HEK293 (cell line): ENCODE measurements at regions not wholly inside any gene's neighbourhood (a gene's known extent, or its start where the extent isn't known, plus 50 kb on each side); places are given as distances from the start of the nearest gene placed in this dataset.

Experiments
- CTCF ChIA-PET: fragments of 350-600 bp; formaldehyde crosslinking; extraction: SDS; loops from one replicate; lab custom pipeline; 2021; ENCODE audit warnings: antibody characterized with exemption; lab: Yijun Ruan, JAX
- POLR2A ChIA-PET: fragments of 300-600 bp; formaldehyde crosslinking; extraction: SDS; loops from one replicate; lab custom pipeline; 2020; ENCODE audit warnings: antibody characterized with exemption, inconsistent platforms; lab: Yijun Ruan, JAX
- H3K27ac ChIP-seq: fragments of 200-500 bp; sonication (Bioruptor generic); 2 replicates; pipeline ENCODE4 v1.5.1; 2014; ENCODE audit warnings: low read depth, low read length, control low read depth, inconsistent platforms; ENCODE audit errors: extremely low read depth
- H3K36me3 ChIP-seq, 2 experiments: fragments of 200-500 bp in 1 of 2; sonication (Bioruptor generic) in 1 of 2; 1 replicate in 1 of 2; 2 replicates in 1 of 2; pipeline ENCODE4 v1.5.1; 2014 to 2017; ENCODE audit warnings: inconsistent platforms in 2 of 2, low read length in 2 of 2; ENCODE audit not compliant: control insufficient read depth in 2 of 2, insufficient read depth in 1 of 2
- H3K4me1 ChIP-seq: fragments of 200-500 bp; sonication (Bioruptor generic); 2 replicates; pipeline ENCODE4 v1.5.1; 2014; ENCODE audit warnings: mild to moderate bottlenecking, low read length, inconsistent platforms; ENCODE audit not compliant: control insufficient read depth, insufficient read depth
- H3K4me3 ChIP-seq: 2 replicates; pipeline ENCODE4 v1.5.1; 2011; ENCODE audit warnings: low read depth, mild to moderate bottlenecking, control low read depth, low read length, moderate library complexity
- H3K9me3 ChIP-seq: fragments of 200-500 bp; sonication (Bioruptor generic); 2 replicates; pipeline ENCODE4 v1.5.1; 2014; ENCODE audit warnings: low read depth, low read length, inconsistent platforms; ENCODE audit not compliant: control insufficient read depth, insufficient read depth
- GLI4 ChIP-seq: fragments of 450-650 bp; formaldehyde crosslinking; IDR thresholded peaks from 2 replicates; pipeline ENCODE4 v1.5.1; 2016; ENCODE audit warnings: missing biosample characterization, missing genetic modification characterization
- HOXA7 ChIP-seq: sonication (generic); formaldehyde crosslinking; IDR thresholded peaks from 2 replicates; pipeline ENCODE4 v1.8.1; 2022; ENCODE audit warnings: missing genetic modification reagents, borderline replicate concordance
- PRDM6 ChIP-seq: fragments of 450-650 bp; formaldehyde crosslinking; IDR thresholded peaks from 2 replicates; pipeline ENCODE4 v1.5.1; 2017; ENCODE audit warnings: missing biosample characterization, missing genetic modification characterization
- REST ChIP-seq: fragments of 450-650 bp; formaldehyde crosslinking; IDR thresholded peaks from 2 replicates; pipeline ENCODE4 v1.5.1; 2016; ENCODE audit warnings: missing biosample characterization, missing genetic modification characterization
- ZBTB48 ChIP-seq: fragments of 450-650 bp; formaldehyde crosslinking; IDR thresholded peaks from 2 replicates; pipeline ENCODE4 v1.5.1; 2016; ENCODE audit warnings: missing biosample characterization, missing genetic modification characterization
- ZNF169 ChIP-seq: fragments of 450-650 bp; formaldehyde crosslinking; IDR thresholded peaks from 2 replicates; pipeline ENCODE4 v1.5.1; 2016; ENCODE audit warnings: missing biosample characterization, missing genetic modification characterization
- ZNF2 ChIP-seq: fragments of 450-650 bp; formaldehyde crosslinking; IDR thresholded peaks from 2 replicates; pipeline ENCODE4 v1.5.1; 2016; ENCODE audit warnings: missing biosample characterization, missing genetic modification characterization
- ZNF223 ChIP-seq: fragments of 450-650 bp; formaldehyde crosslinking; IDR thresholded peaks from 2 replicates; pipeline ENCODE4 v1.5.1; 2016; ENCODE audit warnings: missing biosample characterization, missing genetic modification characterization
- ZNF292 ChIP-seq: fragments of 450-650 bp; formaldehyde crosslinking; IDR thresholded peaks from 2 replicates; pipeline ENCODE4 v1.5.1; 2016; ENCODE audit warnings: low read depth, missing biosample characterization, missing genetic modification characterization, borderline replicate concordance
- ZNF354C ChIP-seq: fragments of 450-650 bp; formaldehyde crosslinking; IDR thresholded peaks from 2 replicates; pipeline ENCODE4 v1.5.1; 2016; ENCODE audit warnings: missing biosample characterization, missing genetic modification characterization, low read depth, borderline replicate concordance
- ZNF362 ChIP-seq: fragments of 450-650 bp; formaldehyde crosslinking; IDR thresholded peaks from 2 replicates; pipeline ENCODE4 v1.5.1; 2016; ENCODE audit warnings: missing biosample characterization, missing genetic modification characterization
- ZNF426 ChIP-seq: fragments of 450-650 bp; formaldehyde crosslinking; IDR thresholded peaks from 2 replicates; pipeline ENCODE4 v1.5.1; 2017; ENCODE audit warnings: missing biosample characterization, missing genetic modification characterization, mild to moderate bottlenecking, inconsistent platforms, moderate library complexity
- ZNF433 ChIP-seq: fragments of 450-650 bp; formaldehyde crosslinking; IDR thresholded peaks from 2 replicates; pipeline ENCODE4 v1.5.1; 2016; ENCODE audit warnings: missing biosample characterization, missing genetic modification characterization, low read depth
- ZNF488 ChIP-seq: fragments of 450-650 bp; formaldehyde crosslinking; IDR thresholded peaks from 2 replicates; pipeline ENCODE4 v1.5.1; 2016; ENCODE audit warnings: missing biosample characterization, missing genetic modification characterization
- ZNF501 ChIP-seq: fragments of 450-650 bp; formaldehyde crosslinking; IDR thresholded peaks from 2 replicates; pipeline ENCODE4 v1.5.1; 2016; ENCODE audit warnings: missing biosample characterization, missing genetic modification characterization
- ZNF521 ChIP-seq: fragments of 450-650 bp; formaldehyde crosslinking; IDR thresholded peaks from 2 replicates; pipeline ENCODE4 v1.5.1; 2017; ENCODE audit warnings: missing biosample characterization, mild to moderate bottlenecking, missing genetic modification characterization
- ZNF529 ChIP-seq: fragments of 450-650 bp; formaldehyde crosslinking; IDR thresholded peaks from 2 replicates; pipeline ENCODE4 v1.5.1; 2017; ENCODE audit warnings: missing genetic modification characterization, missing biosample characterization; ENCODE audit not compliant: insufficient replicate concordance
- ZNF548 ChIP-seq: fragments of 450-650 bp; formaldehyde crosslinking; IDR thresholded peaks from 2 replicates; pipeline ENCODE4 v1.5.1; 2016; ENCODE audit warnings: missing biosample characterization, missing genetic modification characterization
- ZNF580 ChIP-seq: fragments of 450-650 bp; formaldehyde crosslinking; IDR thresholded peaks from 2 replicates; pipeline ENCODE4 v1.5.1; 2016; ENCODE audit warnings: missing biosample characterization, missing genetic modification characterization
- ZNF610 ChIP-seq: fragments of 450-650 bp; formaldehyde crosslinking; IDR thresholded peaks from 2 replicates; pipeline ENCODE4 v1.5.1; 2016; ENCODE audit warnings: missing biosample characterization, missing genetic modification characterization, borderline replicate concordance
- ZNF654 ChIP-seq: fragments of 450-650 bp; formaldehyde crosslinking; IDR thresholded peaks from 2 replicates; pipeline ENCODE4 v1.5.1; 2016; ENCODE audit warnings: low read depth, missing biosample characterization, missing genetic modification characterization
- ZNF692 ChIP-seq: fragments of 450-650 bp; formaldehyde crosslinking; IDR thresholded peaks from 2 replicates; pipeline ENCODE4 v1.5.1; 2016; ENCODE audit warnings: missing biosample characterization, missing genetic modification characterization
- ZNF837 ChIP-seq: fragments of 450-650 bp; formaldehyde crosslinking; IDR thresholded peaks from 2 replicates; pipeline ENCODE4 v1.5.1; 2016; ENCODE audit warnings: missing biosample characterization, missing genetic modification characterization

GRCh38 chr14:45680531-45680930, 427.5 kb upstream of the MIS18BP1 start:
- H3K4me1 ChIP-seq: no peaks in the 10 kb centered on the region
- ChIA-PET POLR2A (no interaction called here), CTCF (no interaction called here)
- no peak overlapping the region for H3K4me3 ChIP-seq
- TF ChIP-seq ZNF362 (tag by site-specific recombination) (no peak), PRDM6 (tag by site-specific recombination) (no peak), ZNF692 (tag by site-specific recombination) (no peak), ZNF426 (tag by site-specific recombination) (no peak), ZNF2 (tag by site-specific recombination) (no peak), ZNF521 (tag by site-specific recombination) (no peak), ZNF501 (tag by site-specific recombination) (no peak), ZNF169 (tag by site-specific recombination) (no peak), HOXA7 (CRISPR knock-in tag) (no peak), ZNF223 (tag by site-specific recombination) (no peak), ZNF654 (tag by site-specific recombination) (no peak)
- no peaks in the 10 kb centered on the region for H3K9me3 ChIP-seq
- no peaks in the 10 kb centered on the region for H3K36me3 ChIP-seq
- H3K27ac ChIP-seq: no peak overlapping the region

GRCh38 chr14:45679853-45680252, 426.9 kb upstream of the MIS18BP1 start:
- Histone ChIP-seq H3K27ac (no peak overlapping the region), H3K4me3 (no peak overlapping the region), H3K36me3 (no peaks in the 10 kb centered on the region), H3K9me3 (no peaks in the 10 kb centered on the region)
- ChIA-PET POLR2A (no interaction called here), CTCF (no interaction called here)
- TF ChIP-seq GLI4 (tag by site-specific recombination) (no peak), REST (tag by site-specific recombination) (no peak), ZNF292 (no peak)
- TF ChIP-seq, all 188 proteins: peak for 0
- H3K4me1 ChIP-seq: no peaks in the 10 kb centered on the region

- ChIA-PET POLR2A (no interaction called here), CTCF (no interaction called here)
- H3K9me3 ChIP-seq: no peaks in the 10 kb centered on the region
- no peak overlapping the region for H3K4me3 ChIP-seq
- H3K4me1 ChIP-seq: no peaks in the 10 kb centered on the region
- H3K27ac ChIP-seq: no peak overlapping the region
- no peaks in the 10 kb centered on the region for H3K36me3 ChIP-seq
- TF ChIP-seq ZNF529 (no peak), ZNF354C (tag by site-specific recombination) (no peak), ZNF610 (tag by site-specific recombination) (no peak), ZNF488 (tag by site-specific recombination) (no peak), ZNF580 (tag by site-specific recombination) (no peak), ZNF548 (tag by site-specific recombination) (no peak), ZNF837 (tag by site-specific recombination) (no peak), ZBTB48 (tag by site-specific recombination) (no peak), ZNF433 (tag by site-specific recombination) (no peak)
Observed at GRCh38 chr14:45678163-45678562, 425.2 kb upstream of the MIS18BP1 start.
